DOHH2 (cell line): ENCODE measurements at regions not wholly inside any gene's neighbourhood (a gene's known extent, or its start where the extent isn't known, plus 50 kb on each side); places are given as distances from the start of the nearest gene placed in this dataset.

Experiments
- EZH2phosphoT487 ChIP-seq: fragments of 200-600 bp; sonication (generic); IDR thresholded peaks from 2 replicates; pipeline ENCODE4 v1.6.1; 2017; ENCODE audit warnings: borderline replicate concordance, mild to moderate bottlenecking, antibody characterized with exemption, low read length, moderate library complexity, mixed read lengths
- TF ChIP-seq, protein P1 (sequence below): fragments of 200-600 bp; sonication (generic); IDR thresholded peaks from one replicate; pipeline ENCODE4 v1.5.1; 2014; ENCODE audit warnings: antibody characterized with exemption, mild to moderate bottlenecking, low read depth, low read length; ENCODE audit not compliant: poor library complexity, severe bottlenecking

DNA sequence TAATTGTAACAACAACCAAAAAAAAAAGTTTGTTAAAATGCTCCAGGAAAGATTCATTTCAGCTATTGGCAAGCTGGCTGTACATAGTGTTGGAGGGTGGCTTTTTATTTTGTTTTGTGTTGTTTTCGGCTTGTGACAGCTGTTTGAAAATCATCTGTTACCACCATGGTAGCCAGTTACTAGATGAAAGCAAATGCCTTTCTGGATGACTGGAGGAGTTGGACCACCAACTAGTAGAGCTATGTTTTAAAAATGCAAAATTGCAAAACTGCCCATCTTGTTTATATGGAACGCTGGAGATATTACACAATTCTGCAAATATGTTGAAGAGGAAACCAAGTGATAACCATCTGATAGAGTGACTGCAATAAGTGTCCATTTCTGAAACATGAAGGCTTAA, 53.2 kb upstream of the TNIP3 start:
- TF ChIP-seq, protein P1, sequence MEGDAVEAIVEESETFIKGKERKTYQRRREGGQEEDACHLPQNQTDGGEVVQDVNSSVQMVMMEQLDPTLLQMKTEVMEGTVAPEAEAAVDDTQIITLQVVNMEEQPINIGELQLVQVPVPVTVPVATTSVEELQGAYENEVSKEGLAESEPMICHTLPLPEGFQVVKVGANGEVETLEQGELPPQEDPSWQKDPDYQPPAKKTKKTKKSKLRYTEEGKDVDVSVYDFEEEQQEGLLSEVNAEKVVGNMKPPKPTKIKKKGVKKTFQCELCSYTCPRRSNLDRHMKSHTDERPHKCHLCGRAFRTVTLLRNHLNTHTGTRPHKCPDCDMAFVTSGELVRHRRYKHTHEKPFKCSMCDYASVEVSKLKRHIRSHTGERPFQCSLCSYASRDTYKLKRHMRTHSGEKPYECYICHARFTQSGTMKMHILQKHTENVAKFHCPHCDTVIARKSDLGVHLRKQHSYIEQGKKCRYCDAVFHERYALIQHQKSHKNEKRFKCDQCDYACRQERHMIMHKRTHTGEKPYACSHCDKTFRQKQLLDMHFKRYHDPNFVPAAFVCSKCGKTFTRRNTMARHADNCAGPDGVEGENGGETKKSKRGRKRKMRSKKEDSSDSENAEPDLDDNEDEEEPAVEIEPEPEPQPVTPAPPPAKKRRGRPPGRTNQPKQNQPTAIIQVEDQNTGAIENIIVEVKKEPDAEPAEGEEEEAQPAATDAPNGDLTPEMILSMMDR: no peak
- no peak for TF ChIP-seq EZH2phosphoT487
